Liver (tissue), 3 donors: ENCODE measurements at regions not wholly inside any gene's neighbourhood (a gene's known extent, or its start where the extent isn't known, plus 50 kb on each side); places are given as distances from the start of the nearest gene placed in this dataset.

Experiments used
- FOXA2 ChIP-seq: IDR thresholded peaks from 2 replicates; pipeline ENCODE4 v1.6.1; 2016; ENCODE audit warnings: antibody characterized with exemption
- RAD21 ChIP-seq, 2 donors: IDR thresholded peaks; 2 replicates each; pipeline ENCODE4 v1.6.1; 2016; ENCODE audit warnings: antibody characterized with exemption in 2 of 2, mild to moderate bottlenecking in 2 of 2
- TF ChIP-seq, protein P1 (sequence below): fragments of 150-350 bp; IDR thresholded peaks from 2 replicates; pipeline ENCODE4 v1.5.1; 2017; ENCODE audit warnings: improper control_type of control experiment, low read depth, low read length; ENCODE audit not compliant: missing input control
- TF ChIP-seq, protein P2 (sequence below): IDR thresholded peaks from 2 replicates; pipeline ENCODE4 v1.6.1; 2016; ENCODE audit warnings: antibody characterized with exemption
- donor health status: healthy.
- donor health status: healthy.

DNA sequence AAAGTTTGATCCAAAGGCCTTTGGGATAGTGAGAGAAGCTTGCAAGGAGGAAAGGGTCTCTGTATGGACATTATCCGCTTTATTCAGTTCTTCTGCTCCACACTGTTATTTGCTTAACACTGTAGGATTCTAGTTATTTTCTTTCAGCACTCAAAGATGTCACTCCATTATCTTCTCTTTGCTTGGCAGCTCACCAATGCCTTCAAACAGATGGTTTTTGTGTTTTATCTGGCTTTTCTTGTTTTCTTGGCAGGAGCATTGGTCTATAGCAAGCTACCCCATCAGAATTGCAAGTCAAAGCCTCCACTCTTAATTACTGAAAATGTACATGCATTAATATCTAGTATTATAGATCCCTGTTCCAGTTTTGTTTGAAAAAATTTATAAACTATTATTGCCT, 138.8 kb downstream of the EVA1A start:
- TF ChIP-seq RAD21 (IDR thresholded peaks at IDR 0.05) (no peak), FOXA2 (no peak)
- TF ChIP-seq, protein P1, sequence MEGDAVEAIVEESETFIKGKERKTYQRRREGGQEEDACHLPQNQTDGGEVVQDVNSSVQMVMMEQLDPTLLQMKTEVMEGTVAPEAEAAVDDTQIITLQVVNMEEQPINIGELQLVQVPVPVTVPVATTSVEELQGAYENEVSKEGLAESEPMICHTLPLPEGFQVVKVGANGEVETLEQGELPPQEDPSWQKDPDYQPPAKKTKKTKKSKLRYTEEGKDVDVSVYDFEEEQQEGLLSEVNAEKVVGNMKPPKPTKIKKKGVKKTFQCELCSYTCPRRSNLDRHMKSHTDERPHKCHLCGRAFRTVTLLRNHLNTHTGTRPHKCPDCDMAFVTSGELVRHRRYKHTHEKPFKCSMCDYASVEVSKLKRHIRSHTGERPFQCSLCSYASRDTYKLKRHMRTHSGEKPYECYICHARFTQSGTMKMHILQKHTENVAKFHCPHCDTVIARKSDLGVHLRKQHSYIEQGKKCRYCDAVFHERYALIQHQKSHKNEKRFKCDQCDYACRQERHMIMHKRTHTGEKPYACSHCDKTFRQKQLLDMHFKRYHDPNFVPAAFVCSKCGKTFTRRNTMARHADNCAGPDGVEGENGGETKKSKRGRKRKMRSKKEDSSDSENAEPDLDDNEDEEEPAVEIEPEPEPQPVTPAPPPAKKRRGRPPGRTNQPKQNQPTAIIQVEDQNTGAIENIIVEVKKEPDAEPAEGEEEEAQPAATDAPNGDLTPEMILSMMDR = no peak
- TF ChIP-seq, protein P2, sequence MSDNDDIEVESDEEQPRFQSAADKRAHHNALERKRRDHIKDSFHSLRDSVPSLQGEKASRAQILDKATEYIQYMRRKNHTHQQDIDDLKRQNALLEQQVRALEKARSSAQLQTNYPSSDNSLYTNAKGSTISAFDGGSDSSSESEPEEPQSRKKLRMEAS = no peak
